HepG2 (cell line): ENCODE measurements at regions not wholly inside any gene's neighbourhood (a gene's known extent, or its start where the extent isn't known, plus 50 kb on each side); places are given as distances from the start of the nearest gene placed in this dataset.
A peak's percentile ranks its signal among the peaks of the same experiment; 100 is the strongest.

Source experiments
- ATAC-seq: fragments of 200-7000 bp; cut with Tn5 transposase; 3 replicates; pipeline ENCODE4 v1.9.1; 2020; ENCODE audit warnings: mild to moderate bottlenecking, moderate library complexity
- BruUV-seq: library from RNA; stranded (reverse); fragments of 400-500 nt; replicated peaks from 2 replicates; lab custom pipeline; 2021; lab: Mats Ljungman, UMichigan
- CTCF ChIA-PET: fragments of 300-600 bp; formaldehyde crosslinking; extraction: SDS; loops from one replicate; lab custom pipeline; 2021; ENCODE audit warnings: low total read pairs, inconsistent platforms, low intra/inter-chr PET ratio; lab: Yijun Ruan, JAX
- POLR2A ChIA-PET: fragments of 350-600 bp; sonication (Branson Sonifier 250); formaldehyde crosslinking; loops from one replicate; lab custom pipeline; 2020; ENCODE audit warnings: antibody characterized with exemption, inconsistent platforms; lab: Yijun Ruan, JAX
- DNase-seq: peaks from one replicate; pipeline ENCODE4 v3.0.0-alpha.2; 2015; ENCODE audit warnings: low spot score
- FAIRE-seq: peaks from 3 replicates; lab custom pipeline; 2011; peaks lifted over from hg19 to GRCh38; lab: Jason Lieb, UNC
- H2AFZ ChIP-seq: one replicate; pipeline ENCODE4 v1.6.1; 2011; ENCODE audit warnings: low read length, inconsistent platforms
- H3K27ac ChIP-seq: fragments of 300-600 bp; 3 replicates; pipeline ENCODE4 v1.8.0; 2011; ENCODE audit warnings: mixed run types, mild to moderate bottlenecking, mixed read lengths, low read length, inconsistent platforms; ENCODE audit not compliant: insufficient read depth; ENCODE audit errors: extremely low read length
- H3K27me3 ChIP-seq, 2 experiments: fragments of 200-600 bp in 1 of 2; 2 replicates in 1 of 2; 3 replicates in 1 of 2; pipeline versions ENCODE4 v1.6.0 to v1.8.0; 2011; ENCODE audit warnings: low read length in 2 of 2, mild to moderate bottlenecking in 2 of 2, moderate library complexity in 2 of 2, inconsistent platforms in 1 of 2; ENCODE audit not compliant: insufficient read depth in 2 of 2, control insufficient read depth in 1 of 2
- H3K36me3 ChIP-seq, 2 experiments: fragments of 200-600 bp in 1 of 2; replicated peaks in 1 of 2; 2 replicates in 1 of 2; 3 replicates in 1 of 2; pipeline versions ENCODE4 v1.5.1 to v1.8.0; 2011; ENCODE audit warnings: low read length in 2 of 2, inconsistent platforms in 1 of 2; ENCODE audit not compliant: insufficient read depth in 2 of 2, control insufficient read depth in 1 of 2
- H3K4me1 ChIP-seq: 2 replicates; pipeline ENCODE4 v1.5.1; 2012; ENCODE audit warnings: low read length, inconsistent platforms; ENCODE audit not compliant: insufficient read depth
- H3K4me2 ChIP-seq: 2 replicates; pipeline ENCODE4 v1.6.0; 2011; ENCODE audit warnings: low read depth, low read length, inconsistent platforms
- H3K4me3 ChIP-seq, 3 experiments: fragments of 200-600 bp in 1 of 3; sonication (generic), shearing (Covaris generic) in 1 of 3; replicated peaks in 1 of 3; 2 replicates each; pipeline ENCODE4 v1.5.1; 2011 to 2016; ENCODE audit warnings: low read length in 3 of 3, inconsistent platforms in 2 of 3, low read depth in 2 of 3, mild to moderate bottlenecking in 2 of 3, control low read depth in 1 of 3, mixed read lengths in 1 of 3; ENCODE audit not compliant: insufficient read depth in 1 of 3
- H3K79me2 ChIP-seq: one replicate; pipeline ENCODE4 v1.6.1; 2011; ENCODE audit warnings: low read length, inconsistent platforms; ENCODE audit not compliant: insufficient read depth
- H3K9ac ChIP-seq: 2 replicates; pipeline ENCODE4 v1.6.0; 2011; ENCODE audit warnings: mild to moderate bottlenecking, low read depth, low read length, inconsistent platforms; ENCODE audit not compliant: insufficient read depth
- H3K9me3 ChIP-seq: 2 replicates; pipeline ENCODE4 v1.5.1; 2012; ENCODE audit warnings: mild to moderate bottlenecking, low read length
- H4K20me1 ChIP-seq: 2 replicates; pipeline ENCODE4 v1.6.0; 2011; ENCODE audit warnings: inconsistent platforms, mild to moderate bottlenecking, low read length, moderate library complexity; ENCODE audit not compliant: insufficient read depth
- BHLHE40 ChIP-seq: IDR thresholded peaks from 2 replicates; pipeline ENCODE4 v1.6.1; 2011; ENCODE audit warnings: low read length, improper control_type of control experiment
- EP300 ChIP-seq, 3 experiments: sonication (generic) in 1 of 3; formaldehyde crosslinking in 1 of 3; IDR thresholded peaks; 2 replicates each; pipeline versions ENCODE4 v1.5.1 to v1.6.1; 2011 to 2020; ENCODE audit warnings: low read depth in 2 of 3, low read length in 2 of 3, borderline replicate concordance in 1 of 3, improper control_type of control experiment in 1 of 3, mild to moderate bottlenecking in 1 of 3, missing genetic modification reagents in 1 of 3, moderate library complexity in 1 of 3
- FOSL2 ChIP-seq: sonication (generic); formaldehyde crosslinking; IDR thresholded peaks from 2 replicates; pipeline ENCODE4 v1.4.0; 2020; ENCODE audit warnings: missing genetic modification reagents
- GTF2F1 ChIP-seq: fragments of 150-350 bp; IDR thresholded peaks from 2 replicates; pipeline ENCODE4 v1.6.1; 2014; ENCODE audit warnings: low read length
- HBP1 ChIP-seq: IDR thresholded peaks from 2 replicates; pipeline ENCODE4 v1.6.1; 2016; ENCODE audit warnings: low read depth, control low read depth
- HNRNPL ChIP-seq: fragments of 200-400 bp; formaldehyde crosslinking; IDR thresholded peaks from 2 replicates; pipeline ENCODE4 v1.6.1; 2017; ENCODE audit warnings: mild to moderate bottlenecking, low read depth, low read length
- JUNB ChIP-seq: sonication (generic); formaldehyde crosslinking; IDR thresholded peaks from 2 replicates; pipeline ENCODE4 v1.8.0; 2022; ENCODE audit warnings: missing genetic modification reagents, mild to moderate bottlenecking, borderline replicate concordance
- NBN ChIP-seq: fragments of 450-650 bp; conservative IDR thresholded peaks from 2 replicates; pipeline ENCODE4 v1.6.1; 2017
- PAWR ChIP-seq: sonication (generic); formaldehyde crosslinking; IDR thresholded peaks from 2 replicates; pipeline ENCODE4 v1.4.0; 2020; ENCODE audit warnings: missing genetic modification reagents, mild to moderate bottlenecking, borderline replicate concordance
- SAFB2 ChIP-seq: sonication (generic); formaldehyde crosslinking; IDR thresholded peaks from 2 replicates; pipeline ENCODE4 v1.5.1; 2020; ENCODE audit warnings: missing genetic modification reagents, low read depth, mild to moderate bottlenecking, borderline replicate concordance
- SIX1 ChIP-seq: sonication (generic); formaldehyde crosslinking; IDR thresholded peaks from 2 replicates; pipeline ENCODE4 v1.4.0; 2020; ENCODE audit warnings: missing genetic modification reagents, borderline replicate concordance
- XRCC5 ChIP-seq: fragments of 200-400 bp; formaldehyde crosslinking; optimal IDR thresholded peaks from 2 replicates; pipeline ENCODE3; 2017; ENCODE audit warnings: mild to moderate bottlenecking, low read length
- ZNF773 ChIP-seq: sonication (generic); formaldehyde crosslinking; IDR thresholded peaks from 2 replicates; pipeline ENCODE4 v1.4.0; 2020; ENCODE audit warnings: missing genetic modification reagents, borderline replicate concordance
- ZSCAN12 ChIP-seq: sonication (generic); formaldehyde crosslinking; IDR thresholded peaks from 2 replicates; pipeline ENCODE4 v1.9.0; 2021; ENCODE audit warnings: mild to moderate bottlenecking, missing genetic modification reagents
- WGBS: methylation state at CpG from one replicate; pipeline ENCODE4 v1.1.6; 2017; ENCODE audit warnings: low lambda C conversion rate; 5-methylcytosine and 5-hydroxymethylcytosine counted together
- in situ Hi-C: cut with HindIII; loops from 2 replicates; pipeline ENCODE4 v1.10.0; 2017; ENCODE audit warnings: low pct_unique_long_range_greater_than_20kb; ENCODE audit not compliant: extremely low pct_ligation_motif_present
- intact Hi-C: fragments of 100-400 bp; cut with micrococcal nuclease; formaldehyde crosslinking; loops from one replicate; pipeline ENCODE4 v1.10.0; 2022; ENCODE audit not compliant: unreplicated experiment
- TF ChIP-seq, protein P1 (sequence below): sonication (generic); formaldehyde crosslinking; IDR thresholded peaks from 2 replicates; pipeline ENCODE4 v1.4.0; 2020; ENCODE audit warnings: missing genetic modification reagents, borderline replicate concordance
- TF ChIP-seq, protein P2 (sequence below): sonication (generic); formaldehyde crosslinking; IDR thresholded peaks from 2 replicates; pipeline ENCODE4 v1.8.0; 2023; ENCODE audit warnings: mild to moderate bottlenecking, missing genetic modification reagents
- TF ChIP-seq, protein P3 (sequence below): sonication (generic); formaldehyde crosslinking; IDR thresholded peaks from 2 replicates; pipeline ENCODE4 v1.8.1; 2022; ENCODE audit warnings: mild to moderate bottlenecking, missing genetic modification reagents
- TF ChIP-seq, protein P4 (sequence below): sonication (generic); formaldehyde crosslinking; conservative IDR thresholded peaks from 2 replicates; pipeline ENCODE4 v1.8.0; 2022; ENCODE audit warnings: mild to moderate bottlenecking, moderate library complexity, missing genetic modification reagents

GRCh38 chr6:4487538-4487937 is 288.7 kb upstream of the CDYL start:
- H3K79me2 ChIP-seq: no peaks in the 10 kb centered on the region
- ATAC-seq: no peak
- BruUV-seq: no TSS peak
- no peak overlapping the region for H3K4me3 ChIP-seq
- H4K20me1 ChIP-seq: no peaks in the 10 kb centered on the region
- H3K4me2 ChIP-seq: no peak overlapping the region
- ChIA-PET POLR2A (no interaction called here), CTCF (no interaction called here)
- peaks cover 0 to 6% of the 10 kb centered on the region in 2 experiments; a peak in 2 of 5 replicates for H3K27me3 ChIP-seq
- no peak overlapping the region for H2AFZ ChIP-seq
- no peaks in the 10 kb centered on the region for H3K36me3 ChIP-seq
- peak; percentile 26 for DNase-seq
- in situ Hi-C loops (no loop called here), intact Hi-C loops (no loop called here)
- no peaks in the 10 kb centered on the region for H3K4me1 ChIP-seq
- WGBS: 5% methylated on average over 2 of the region's 2 CpGs
- no peak overlapping the region for H3K27ac ChIP-seq
- H3K9me3 ChIP-seq: peaks cover 25% of the 10 kb centered on the region
- FAIRE-seq: no peak
- H3K9ac ChIP-seq: no peak overlapping the region
- TF ChIP-seq, protein P1, sequence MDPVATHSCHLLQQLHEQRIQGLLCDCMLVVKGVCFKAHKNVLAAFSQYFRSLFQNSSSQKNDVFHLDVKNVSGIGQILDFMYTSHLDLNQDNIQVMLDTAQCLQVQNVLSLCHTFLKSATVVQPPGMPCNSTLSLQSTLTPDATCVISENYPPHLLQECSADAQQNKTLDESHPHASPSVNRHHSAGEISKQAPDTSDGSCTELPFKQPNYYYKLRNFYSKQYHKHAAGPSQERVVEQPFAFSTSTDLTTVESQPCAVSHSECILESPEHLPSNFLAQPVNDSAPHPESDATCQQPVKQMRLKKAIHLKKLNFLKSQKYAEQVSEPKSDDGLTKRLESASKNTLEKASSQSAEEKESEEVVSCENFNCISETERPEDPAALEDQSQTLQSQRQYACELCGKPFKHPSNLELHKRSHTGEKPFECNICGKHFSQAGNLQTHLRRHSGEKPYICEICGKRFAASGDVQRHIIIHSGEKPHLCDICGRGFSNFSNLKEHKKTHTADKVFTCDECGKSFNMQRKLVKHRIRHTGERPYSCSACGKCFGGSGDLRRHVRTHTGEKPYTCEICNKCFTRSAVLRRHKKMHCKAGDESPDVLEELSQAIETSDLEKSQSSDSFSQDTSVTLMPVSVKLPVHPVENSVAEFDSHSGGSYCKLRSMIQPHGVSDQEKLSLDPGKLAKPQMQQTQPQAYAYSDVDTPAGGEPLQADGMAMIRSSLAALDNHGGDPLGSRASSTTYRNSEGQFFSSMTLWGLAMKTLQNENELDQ (CRISPR knock-in tag): no peak
- TF ChIP-seq, protein P2, sequence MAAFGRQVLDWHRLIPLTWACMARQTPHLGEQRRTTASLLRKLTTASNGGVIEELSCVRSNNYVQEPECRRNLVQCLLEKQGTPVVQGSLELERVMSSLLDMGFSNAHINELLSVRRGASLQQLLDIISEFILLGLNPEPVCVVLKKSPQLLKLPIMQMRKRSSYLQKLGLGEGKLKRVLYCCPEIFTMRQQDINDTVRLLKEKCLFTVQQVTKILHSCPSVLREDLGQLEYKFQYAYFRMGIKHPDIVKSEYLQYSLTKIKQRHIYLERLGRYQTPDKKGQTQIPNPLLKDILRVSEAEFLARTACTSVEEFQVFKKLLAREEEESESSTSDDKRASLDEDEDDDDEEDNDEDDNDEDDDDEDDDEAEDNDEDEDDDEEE (CRISPR knock-in tag): no peak
- TF ChIP-seq BHLHE40 (peak; percentile 24; the same call in 1 of the 2 replicates), PAWR (no peak), SIX1 (CRISPR knock-in tag) (no peak), ZNF773 (CRISPR knock-in tag) (no peak), ZSCAN12 (CRISPR knock-in tag) (no peak), XRCC5 (no peak), JUNB (CRISPR knock-in tag) (peak; percentile 30; the same call in 1 of the 2 replicates), NBN (no peak), GTF2F1 (no peak), EP300 (IDR thresholded peaks at IDR 0.05; ENCODE audit: low read depth in 2 of 2, low read length in 2 of 2) (peak in 1 of 2 experiments; percentile 24; a peak in 1 of 4 replicates), EP300 (CRISPR knock-in tag; IDR thresholded peaks at IDR 0.05; ENCODE audit: borderline replicate concordance) (no peak), SAFB2 (no peak), HNRNPL (no peak), FOSL2 (CRISPR knock-in tag) (peak; percentile 78), HBP1 (no peak)
- TF ChIP-seq, protein P3, sequence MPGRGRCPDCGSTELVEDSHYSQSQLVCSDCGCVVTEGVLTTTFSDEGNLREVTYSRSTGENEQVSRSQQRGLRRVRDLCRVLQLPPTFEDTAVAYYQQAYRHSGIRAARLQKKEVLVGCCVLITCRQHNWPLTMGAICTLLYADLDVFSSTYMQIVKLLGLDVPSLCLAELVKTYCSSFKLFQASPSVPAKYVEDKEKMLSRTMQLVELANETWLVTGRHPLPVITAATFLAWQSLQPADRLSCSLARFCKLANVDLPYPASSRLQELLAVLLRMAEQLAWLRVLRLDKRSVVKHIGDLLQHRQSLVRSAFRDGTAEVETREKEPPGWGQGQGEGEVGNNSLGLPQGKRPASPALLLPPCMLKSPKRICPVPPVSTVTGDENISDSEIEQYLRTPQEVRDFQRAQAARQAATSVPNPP (CRISPR knock-in tag): no peak
- TF ChIP-seq, protein P4, sequence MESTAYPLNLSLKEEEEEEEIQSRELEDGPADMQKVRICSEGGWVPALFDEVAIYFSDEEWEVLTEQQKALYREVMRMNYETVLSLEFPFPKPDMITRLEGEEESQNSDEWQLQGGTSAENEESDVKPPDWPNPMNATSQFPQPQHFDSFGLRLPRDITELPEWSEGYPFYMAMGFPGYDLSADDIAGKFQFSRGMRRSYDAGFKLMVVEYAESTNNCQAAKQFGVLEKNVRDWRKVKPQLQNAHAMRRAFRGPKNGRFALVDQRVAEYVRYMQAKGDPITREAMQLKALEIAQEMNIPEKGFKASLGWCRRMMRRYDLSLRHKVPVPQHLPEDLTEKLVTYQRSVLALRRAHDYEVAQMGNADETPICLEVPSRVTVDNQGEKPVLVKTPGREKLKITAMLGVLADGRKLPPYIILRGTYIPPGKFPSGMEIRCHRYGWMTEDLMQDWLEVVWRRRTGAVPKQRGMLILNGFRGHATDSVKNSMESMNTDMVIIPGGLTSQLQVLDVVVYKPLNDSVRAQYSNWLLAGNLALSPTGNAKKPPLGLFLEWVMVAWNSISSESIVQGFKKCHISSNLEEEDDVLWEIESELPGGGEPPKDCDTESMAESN (CRISPR knock-in tag): no peak
